Activated CD4-positive, alpha-beta T cell treated with anti-CD3 and anti-CD28 coated beads for 48 hours (primary cell): ENCODE measurements at regions not wholly inside any gene's neighbourhood (a gene's known extent, or its start where the extent isn't known, plus 50 kb on each side); places are given as distances from the start of the nearest gene placed in this dataset.
"Not testable (repeated sequence)": the region's sequence is repeated elsewhere in the genome, so short reads cannot be mapped to it uniquely, and the experiment has no call there.

Experiments
- DNase-seq: peaks from one replicate; pipeline ENCODE4 v3.0.0-alpha.2; 2020

- no peak for DNase-seq
These were observed 119.9 kb upstream of the DCC start for GRCh38 chr18:52220062-52220591.

GRCh38 chr18:52222211-52222610 lies 117.8 kb upstream of the DCC start:
- DNase-seq: no peak

- no peak for DNase-seq
These were observed 112.5 kb upstream of the DCC start for GRCh38 chr18:52227536-52227935.

DNA sequence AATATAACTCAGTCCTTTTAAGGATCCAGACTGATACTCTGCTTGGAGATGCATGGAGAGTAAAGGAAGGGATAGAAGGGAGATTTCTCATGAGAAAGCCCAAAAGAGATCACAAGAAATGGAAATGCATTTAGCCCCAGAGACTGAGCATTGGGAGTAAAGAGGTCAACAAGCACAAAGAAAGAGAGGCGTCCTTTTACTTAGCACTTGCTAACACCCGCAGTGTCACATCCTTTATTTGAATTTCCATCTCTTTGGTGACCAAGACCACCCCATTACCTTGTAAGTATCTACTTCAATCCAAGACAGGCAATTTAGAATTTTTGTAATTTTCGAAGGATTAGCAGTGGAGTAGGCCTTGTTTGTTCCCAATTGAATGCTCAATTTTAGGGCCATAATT lies 111.8 kb upstream of the DCC start:
- DNase-seq: no peak

DNA sequence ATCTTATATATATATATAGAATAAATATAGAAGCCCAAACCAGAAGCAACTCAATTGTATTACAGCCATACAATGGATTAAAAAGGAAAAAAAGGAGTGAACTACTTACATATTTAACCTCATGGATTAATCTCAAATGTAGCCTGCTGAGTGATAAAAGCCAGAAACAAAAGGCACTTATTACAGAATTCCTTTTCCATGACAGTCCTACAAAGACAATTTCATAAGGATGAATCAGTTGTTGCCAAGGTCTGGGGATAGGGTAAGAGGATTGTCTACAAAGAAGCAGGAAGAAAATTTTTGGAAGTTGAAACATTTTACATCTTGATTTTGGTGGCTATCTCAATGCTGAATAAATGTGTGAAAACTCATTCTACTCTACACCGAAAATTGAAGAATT lies 103.9 kb upstream of the DCC start:
- DNase-seq: no peak

GRCh38 chr18:52237551-52237950 lies 102.4 kb upstream of the DCC start:
- no peak for DNase-seq

DNA sequence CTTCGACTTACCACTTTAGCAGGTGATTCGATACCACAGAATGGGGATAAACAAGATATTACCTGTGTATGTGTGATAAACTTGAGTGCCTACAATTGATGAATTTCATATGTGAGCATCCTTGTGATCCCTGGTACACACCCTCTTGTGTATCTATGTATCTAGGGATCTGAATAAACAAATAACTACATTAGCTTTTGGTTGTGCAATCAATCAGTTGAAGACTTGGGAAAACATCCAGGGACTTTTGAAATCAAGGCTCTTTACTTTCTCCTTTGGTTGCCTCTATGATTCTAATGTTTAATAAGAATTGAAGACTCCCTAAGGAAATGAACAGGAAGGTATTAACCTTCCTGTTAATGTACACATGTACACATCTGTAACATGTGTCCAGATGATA lies 97.3 kb upstream of the DCC start:
- no peak for DNase-seq

DNA sequence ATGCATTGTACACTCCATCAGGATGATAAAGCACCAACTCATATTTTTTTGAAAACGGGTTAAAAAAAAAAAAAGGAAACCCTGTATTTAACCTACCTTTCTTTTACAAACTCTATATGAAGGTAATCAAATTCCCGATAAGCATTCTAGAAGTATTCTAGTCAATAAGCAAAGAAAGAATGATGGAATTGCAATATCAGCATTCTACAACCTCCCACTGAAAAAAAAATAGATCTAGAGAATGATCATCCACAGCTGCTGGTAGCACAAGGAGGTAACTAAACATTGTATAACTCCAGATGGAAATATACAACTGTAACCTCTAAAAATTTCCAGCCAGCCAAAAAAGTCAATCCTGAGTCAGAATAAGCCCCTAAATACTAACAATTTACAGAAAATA lies 95.3 kb upstream of the DCC start:
- no peak for DNase-seq

DNA sequence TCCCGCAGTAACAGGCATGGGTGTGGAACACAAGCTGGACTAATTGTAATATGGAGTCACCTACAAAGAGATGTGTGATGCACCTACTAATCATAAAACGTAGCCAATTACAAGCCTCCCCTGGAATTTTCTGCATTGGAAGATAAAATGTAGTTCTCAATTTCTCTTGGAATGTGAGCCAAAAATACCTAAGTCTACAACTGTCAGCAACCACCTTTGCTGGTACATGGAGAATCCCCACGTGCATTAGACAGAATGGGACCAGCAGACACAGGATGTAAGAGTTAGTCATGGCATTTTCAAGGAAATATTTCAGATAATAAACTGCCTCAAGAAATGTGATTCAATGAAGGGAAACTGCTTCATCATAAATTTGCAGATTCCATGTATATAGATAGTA lies 85.6 kb upstream of the DCC start:
- no peak for DNase-seq

GRCh38 chr18:52257417-52257816 lies 82.6 kb upstream of the DCC start:
- DNase-seq: not testable (repeated sequence)

DNA sequence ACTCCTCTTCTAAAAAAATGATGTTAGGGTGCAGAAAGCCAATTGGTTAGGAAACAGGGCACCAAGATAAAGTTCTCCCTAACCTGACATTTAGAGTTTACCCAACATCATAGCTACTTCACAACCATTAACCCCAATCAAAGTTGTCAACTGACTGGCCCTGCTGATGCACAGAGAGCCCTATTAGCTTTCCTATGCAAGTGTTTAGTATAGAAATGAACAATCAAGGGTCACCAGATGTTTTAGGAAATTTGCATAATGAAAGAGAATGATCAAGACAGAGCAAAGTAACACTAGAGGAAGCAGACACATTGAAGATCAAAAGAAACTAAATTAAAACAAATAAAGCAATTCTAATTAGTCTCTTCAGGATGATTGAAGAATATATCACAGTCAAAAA lies 64.2 kb upstream of the DCC start:
- no peak for DNase-seq

GRCh38 chr18:52277785-52278184 lies 62.2 kb upstream of the DCC start:
- DNase-seq: no peak

DNA sequence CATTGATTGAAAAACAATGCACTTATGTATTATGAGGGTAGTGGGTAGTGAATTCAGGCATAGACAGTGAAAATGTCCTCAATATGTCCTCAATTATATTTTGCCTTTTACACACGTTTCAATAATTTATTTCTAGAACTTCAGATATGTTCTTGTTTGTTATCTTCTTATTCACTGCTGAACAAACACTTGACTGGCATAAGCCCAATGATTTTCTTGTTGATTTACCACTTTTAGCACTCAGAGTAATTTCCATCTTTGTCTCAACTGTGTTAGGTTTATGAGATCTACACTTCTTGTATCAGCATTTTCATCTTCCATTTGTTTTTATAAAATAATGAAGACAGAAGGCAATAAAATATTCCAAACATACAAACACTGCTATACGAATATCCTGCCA lies 61.8 kb upstream of the DCC start:
- DNase-seq: no peak

GRCh38 chr18:52280702-52281101 lies 59.3 kb upstream of the DCC start:
- no peak for DNase-seq

GRCh38 chr18:52283927-52284326 lies 56.1 kb upstream of the DCC start:
- DNase-seq: no peak

GRCh38 chr18:52286675-52287074 lies 53.3 kb upstream of the DCC start:
- DNase-seq: no peak

DNA sequence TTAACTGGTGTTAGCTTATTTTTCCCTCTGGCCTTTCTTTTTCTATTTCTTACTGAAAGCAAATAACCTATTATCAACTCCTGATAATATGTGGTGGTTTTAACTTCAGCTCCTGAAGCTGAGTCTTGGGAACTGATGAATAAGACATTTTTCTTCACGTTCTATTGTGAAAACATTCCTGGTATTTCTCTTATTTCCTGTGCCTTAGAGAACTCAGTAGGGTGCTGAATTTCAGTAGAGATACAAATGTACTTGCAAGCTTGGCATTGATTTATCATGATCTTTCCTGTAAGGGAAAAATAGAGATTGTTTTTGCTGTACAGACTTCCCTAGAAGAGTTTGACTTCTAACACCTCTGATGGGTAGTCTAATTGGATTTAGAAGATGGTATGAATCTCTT lies 52.8 kb upstream of the DCC start:
- no peak for DNase-seq

GRCh38 chr18:52288403-52289004 lies 51.5 kb upstream of the DCC start:
- DNase-seq: peak; percentile 36

DNA sequence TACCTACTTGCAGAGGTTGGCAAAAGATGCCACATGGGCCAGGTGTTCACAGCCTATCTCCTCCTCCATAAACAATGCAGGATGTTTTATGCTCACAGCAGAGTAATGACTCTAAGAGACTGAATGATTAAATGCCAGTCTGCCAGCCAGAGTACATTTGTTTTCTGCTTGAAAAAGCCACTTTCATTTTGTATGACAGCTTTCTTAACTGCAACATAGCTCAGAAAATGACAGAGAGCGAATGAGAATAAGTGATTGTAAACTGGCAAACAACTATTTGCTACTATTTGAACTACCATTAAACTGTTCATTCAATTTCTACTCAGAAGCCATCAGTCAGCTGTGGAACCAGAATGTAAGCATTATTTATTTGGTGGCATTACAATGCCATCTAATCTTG lies 50.6 kb upstream of the DCC start:
- no peak for DNase-seq
